ENCODE measurements at regions not wholly inside any gene's neighbourhood (a gene's known extent, or its start where the extent isn't known, plus 50 kb on each side); places are given as distances from the start of the nearest gene placed in this dataset.

DNA sequence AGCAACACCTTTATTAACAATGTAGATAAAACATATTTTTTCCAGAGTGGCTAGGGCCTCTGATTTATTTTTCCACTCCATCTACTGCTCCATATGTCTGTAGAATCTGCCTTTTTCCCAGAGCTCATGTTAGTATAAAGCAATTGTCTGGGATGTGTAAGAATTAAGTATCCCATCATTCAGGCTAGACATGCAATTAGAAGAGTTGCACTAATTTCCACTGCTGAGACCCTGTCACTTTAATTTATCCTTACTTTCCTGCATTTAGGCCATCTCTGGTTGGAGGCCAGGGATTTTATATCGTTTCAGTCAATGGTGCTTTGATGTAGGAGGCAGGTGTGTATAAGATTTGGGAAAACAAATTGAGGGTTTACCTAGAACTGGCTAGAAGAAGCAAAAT, 286.1 kb upstream of the POU3F2 start:
- no peak for DNase-seq (ENCODE audit: low read depth)

DNA sequence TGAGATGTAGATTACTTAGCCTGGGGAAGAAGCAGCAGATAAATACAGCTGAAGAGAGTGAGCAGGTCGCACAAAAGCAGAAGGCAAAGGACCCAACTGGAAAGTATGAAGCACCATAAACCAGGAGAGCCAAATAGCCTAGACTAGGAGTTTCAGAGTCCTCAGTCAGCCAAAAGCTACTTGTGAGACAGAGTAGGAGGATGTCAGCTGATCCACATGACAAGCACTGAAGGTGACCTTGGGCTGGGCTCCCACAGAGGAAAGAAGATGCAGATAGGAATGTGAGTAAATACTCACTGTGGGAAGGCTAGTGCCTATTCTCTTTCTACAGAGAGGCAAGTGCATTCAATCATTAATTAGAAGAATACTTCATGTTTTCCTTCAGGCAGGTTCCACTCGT, 274.0 kb upstream of the POU3F2 start:
- no peak for DNase-seq (ENCODE audit: low read depth)

DNA sequence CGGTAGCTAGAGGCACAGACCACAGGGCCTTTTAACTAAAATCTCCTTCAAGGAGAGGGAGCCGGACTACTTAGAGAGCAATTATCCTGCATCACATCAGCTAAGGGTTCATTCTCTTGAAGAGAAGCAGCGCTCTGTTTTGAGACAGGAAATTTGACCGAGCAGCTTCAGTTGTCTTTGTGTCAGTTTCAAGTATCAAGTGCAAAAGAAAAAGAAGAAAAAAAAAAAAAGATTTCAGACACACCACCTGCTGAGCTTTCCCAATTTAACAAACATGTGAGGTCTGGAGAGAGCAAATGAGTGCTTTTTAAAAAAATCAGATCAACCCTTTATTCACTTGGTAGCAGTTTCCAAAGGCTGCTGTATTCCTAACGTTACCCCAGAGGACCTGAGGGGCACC, 273.5 kb upstream of the POU3F2 start:
- DNase-seq (ENCODE audit: low read depth): no peak

DNA sequence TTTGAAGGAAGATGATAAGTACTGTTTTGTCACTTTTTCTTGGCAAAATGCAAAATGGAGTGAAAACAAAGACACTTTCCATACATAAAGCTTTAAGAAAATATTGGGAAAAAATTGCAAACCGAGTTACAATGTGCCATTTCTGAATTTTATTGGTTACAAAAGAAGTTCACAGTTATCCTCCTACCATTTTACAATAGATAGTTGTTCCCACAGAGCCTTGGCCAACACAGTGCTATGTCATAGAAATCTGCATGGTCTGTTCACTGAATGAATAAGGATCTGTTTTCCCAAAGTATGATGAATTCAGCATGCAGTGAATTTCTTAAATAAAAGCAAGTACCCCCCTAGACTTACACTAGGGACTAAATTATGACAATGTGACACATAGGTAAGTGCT, 268.2 kb upstream of the POU3F2 start:
- no peak for DNase-seq (ENCODE audit: low read depth)

DNA sequence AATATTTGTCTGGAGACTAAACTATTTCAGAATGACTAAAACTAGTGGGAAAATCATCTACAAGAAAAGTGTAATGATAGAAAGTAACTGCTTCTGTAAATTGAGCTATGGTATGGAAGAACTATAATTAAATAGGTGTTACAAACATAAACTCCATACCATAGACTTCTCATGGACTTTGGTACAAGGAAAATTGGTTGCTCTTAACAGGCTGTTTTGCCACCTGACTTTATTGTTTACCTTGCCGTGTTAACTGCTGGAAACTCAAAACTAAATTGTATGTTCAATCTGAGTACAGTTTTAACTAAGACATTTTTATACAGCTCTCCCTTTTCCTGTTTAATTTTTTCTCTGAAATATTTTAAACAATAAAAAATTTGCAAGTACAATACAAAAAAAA, 261.8 kb upstream of the POU3F2 start:
- DNase-seq (ENCODE audit: low read depth): no peak

DNA sequence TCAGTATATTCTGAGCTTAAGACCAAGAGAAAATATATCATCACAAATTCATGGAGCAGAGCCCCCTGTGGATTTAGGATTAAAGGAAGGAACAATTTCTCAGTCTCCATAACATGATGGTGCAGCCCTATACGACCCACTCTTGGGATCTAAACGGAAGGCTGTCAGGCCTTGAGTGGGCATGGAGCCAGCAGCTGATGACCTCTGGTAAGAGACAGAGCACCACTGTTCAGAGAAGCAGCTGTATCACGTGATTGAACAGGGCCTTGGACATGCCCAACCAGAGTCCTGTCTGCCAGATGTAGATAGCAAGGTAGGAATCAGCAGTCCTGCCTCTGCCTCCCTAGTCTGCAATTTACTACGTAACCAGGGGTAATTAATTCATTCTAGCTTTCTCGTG, 259.4 kb upstream of the POU3F2 start:
- no peak for DNase-seq (ENCODE audit: low read depth)

DNA sequence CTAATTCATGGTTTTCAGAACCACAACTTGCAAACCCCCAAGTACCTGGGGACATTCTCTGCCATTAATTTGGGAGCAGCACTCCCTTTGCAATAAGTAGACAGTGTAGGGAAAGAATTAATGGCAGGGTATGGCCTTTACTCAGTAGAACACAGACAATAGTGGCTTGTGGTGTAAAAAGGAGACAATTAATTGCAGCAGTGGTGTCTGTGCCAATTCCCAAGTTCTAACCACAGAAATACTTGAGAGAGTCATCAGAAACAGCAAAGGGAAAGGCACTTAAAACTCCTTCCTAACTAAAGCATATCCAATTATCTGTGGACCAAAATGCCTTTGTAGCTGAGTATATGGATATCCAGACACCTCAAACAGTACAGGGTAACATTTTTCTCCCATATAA, 257.6 kb upstream of the POU3F2 start:
- DNase-seq (ENCODE audit: low read depth): no peak

DNA sequence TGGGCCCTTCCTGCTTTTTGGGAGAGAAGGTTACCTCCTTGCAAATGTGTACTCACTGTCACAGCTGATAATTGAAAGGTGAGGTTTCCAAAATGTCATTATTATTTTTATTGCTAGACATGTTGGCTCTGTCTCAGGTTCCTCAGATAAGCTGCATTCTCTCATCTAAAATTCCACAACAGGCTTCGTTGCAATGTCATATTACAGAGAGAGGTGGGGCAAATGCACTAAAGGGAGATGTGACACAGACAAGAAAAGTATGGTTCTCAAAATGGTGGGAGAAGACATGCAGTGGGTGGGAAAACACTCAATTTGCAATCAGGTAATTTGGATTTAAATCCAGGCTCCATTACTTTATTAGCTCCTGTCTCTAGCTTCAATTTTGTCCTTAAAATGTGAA, 256.4 kb upstream of the POU3F2 start:
- DNase-seq (ENCODE audit: low read depth): no peak

DNA sequence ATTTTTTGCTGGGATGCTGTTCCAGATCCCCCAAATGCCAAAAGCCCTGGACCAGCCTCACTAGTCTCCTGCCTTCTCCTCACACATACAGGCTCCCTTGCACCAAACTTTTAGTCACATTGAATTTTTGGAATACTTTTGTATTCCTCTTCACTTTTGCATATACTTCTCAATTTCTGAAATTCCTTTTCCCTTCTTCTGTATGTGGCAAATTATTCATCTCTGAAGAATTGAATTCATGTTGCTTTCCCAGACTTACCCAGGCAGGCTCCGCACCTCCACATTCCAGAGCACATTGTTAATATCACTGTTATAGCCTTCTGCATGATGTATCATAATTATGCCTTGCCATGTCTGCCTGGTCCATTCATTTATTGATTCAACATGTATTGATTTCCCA, 255.3 kb upstream of the POU3F2 start:
- no peak for DNase-seq (ENCODE audit: low read depth)

DNA sequence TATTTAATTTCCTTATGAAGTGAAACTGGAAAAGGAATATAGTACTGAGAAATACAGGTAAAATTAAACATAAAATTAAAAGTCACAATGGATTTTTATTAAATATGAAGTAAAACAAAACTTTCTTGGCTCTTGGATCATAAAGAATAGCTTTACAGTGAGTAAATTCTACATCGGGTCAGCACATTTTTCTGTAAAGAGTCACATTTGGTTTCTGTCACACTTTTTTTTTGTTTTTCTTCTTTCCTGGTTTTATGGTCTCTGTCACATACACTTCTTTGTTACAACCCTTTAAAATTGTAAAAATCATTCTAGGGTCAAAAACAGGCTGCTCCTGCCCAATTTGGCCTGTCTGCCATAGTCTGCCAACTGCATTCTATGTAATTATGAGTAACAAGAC, 254.4 kb upstream of the POU3F2 start:
- no peak for DNase-seq (ENCODE audit: low read depth)

DNA sequence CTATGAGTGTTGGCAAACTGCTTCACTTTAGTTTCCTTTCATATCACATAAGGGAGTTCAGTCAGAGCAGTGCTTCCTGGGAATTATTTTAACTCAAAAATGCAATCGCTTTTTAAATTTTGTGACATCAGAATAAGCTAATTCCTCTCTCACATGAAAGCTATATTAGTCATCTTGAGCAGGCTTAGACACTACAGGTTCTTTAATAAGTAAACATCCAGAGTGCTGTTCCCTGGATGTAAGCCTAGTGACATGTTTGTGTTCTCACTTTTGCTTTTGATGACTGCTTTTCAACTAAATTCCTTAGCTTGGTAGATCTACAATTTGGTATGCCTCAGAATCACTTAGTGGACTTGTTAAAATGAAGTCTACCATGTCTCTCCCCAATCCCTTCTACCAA, 252.7 kb upstream of the POU3F2 start:
- no peak for DNase-seq (ENCODE audit: low read depth)

DNA sequence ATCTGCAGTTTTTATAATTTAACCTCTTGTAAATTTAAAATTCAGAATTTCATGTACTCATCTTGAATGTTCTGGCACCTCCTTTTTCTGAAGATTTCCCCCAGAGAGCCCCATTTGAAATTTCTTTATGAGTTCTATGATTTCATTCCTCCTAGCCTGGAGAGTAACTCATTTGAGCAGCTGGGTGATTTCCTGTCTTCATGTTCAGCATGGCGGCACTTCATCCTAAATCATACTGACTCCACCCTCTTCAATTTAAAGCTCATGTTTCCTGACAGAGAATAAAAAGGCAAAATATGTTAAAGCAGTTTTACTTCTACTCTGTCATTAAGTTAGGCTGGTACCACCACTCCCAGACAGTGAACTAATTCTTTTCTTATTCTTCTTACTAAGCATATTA, 250.9 kb upstream of the POU3F2 start:
- DNase-seq (ENCODE audit: low read depth): no peak

DNA sequence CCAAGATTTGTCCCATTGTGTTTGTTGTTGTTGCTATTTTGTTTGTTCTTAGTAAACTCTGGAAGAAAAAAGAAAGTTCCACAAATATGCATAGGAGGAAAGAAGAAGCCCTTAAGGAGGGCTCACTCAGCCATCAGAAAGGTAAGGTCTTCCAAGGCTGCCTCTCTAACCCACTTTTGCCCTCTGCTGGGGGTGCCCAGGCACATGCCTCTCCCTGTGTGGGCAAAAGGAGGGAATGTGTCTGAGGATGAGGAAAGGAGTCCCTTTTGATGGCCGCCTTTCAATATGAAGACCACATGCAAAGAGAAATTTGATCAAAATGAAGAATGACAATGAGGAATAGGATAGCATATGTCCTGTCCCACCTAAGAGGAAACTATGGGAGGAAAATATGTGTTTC, 248.2 kb upstream of the POU3F2 start:
- DNase-seq (ENCODE audit: low read depth): no peak

DNA sequence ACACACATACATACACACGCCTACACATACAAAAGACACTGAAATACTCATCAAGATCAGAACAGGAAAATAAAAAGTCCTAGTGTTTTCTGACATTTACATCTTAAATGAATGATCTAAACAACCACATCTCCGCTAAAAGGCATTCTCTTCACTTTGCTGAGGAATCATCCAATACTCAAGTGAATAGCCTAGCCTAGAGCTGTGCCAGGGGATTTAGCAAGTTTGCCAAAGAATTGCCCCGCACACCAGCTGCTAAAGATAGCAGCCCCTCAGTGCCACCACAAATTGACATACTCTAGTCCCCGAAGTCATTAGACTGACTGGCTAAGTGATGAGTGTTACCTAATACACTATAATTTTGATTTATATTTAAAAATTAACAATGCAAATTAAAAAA, 246.8 kb upstream of the POU3F2 start:
- no peak for DNase-seq (ENCODE audit: low read depth)

DNA sequence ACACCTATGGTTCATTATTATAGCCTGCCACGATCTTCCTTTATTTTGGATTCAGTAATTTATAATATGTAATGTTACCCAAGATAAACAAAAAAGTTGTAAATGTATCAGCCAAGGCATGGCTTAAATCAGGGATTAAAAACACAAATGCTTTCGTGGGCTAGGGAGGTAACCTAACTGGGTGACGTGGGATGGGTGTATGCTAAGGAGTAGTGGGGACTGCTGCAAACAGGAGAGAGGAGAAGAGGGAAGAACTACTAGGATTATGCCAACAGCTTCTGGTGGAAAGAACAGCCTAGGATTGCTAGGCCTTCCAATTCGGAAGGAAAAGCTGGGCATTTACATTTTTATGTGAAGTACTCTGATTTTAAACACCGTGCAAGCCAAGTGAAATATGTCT, 244.8 kb upstream of the POU3F2 start:
- no peak for DNase-seq (ENCODE audit: low read depth)

DNA sequence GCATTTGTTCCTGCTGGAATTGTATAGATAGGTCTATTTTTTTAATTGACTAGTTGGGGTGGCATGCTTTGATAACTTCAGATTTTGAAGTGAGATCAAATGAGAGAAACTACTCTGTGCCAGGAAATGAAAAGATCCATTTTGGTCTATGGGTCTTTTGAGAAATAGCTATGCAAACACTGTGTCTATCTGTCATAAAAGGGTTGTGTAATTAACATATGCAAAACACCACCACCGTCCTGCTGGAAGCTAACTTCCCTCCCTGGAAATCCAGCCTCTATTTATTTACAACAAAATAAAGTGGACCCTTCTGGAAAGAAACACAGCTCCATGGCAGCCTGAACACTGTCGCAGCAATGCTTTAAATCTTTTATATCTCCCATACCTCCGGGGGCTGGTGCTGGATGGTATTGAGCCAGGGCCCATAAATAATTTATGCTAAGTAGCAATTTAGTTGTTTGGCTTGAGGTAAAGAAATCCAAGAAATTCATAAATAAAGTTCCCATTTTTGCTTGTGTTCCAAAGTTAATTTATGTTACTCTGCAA, 244.2 kb upstream of the POU3F2 start:
- no peak for DNase-seq (ENCODE audit: low read depth)

DNA sequence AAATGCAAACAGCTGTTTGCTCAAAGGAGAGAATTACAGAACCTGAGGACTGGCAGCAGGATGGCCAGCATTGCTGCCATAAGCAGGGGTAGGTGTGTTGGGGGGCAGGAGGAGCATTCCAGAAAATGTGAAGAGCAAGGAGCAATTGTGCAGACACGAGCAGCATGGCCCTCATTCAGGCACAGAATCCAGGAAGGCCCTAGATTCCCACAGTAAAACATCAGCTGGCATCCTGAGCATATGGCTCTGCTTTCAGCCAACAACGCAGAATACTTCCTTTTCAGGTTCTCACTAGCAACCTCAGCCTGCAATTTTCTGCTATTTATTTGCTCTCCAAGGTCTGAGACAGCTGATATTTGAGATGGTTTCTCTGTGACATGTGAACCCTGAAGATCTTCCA, 243.4 kb upstream of the POU3F2 start:
- no peak for DNase-seq (ENCODE audit: low read depth)

DNA sequence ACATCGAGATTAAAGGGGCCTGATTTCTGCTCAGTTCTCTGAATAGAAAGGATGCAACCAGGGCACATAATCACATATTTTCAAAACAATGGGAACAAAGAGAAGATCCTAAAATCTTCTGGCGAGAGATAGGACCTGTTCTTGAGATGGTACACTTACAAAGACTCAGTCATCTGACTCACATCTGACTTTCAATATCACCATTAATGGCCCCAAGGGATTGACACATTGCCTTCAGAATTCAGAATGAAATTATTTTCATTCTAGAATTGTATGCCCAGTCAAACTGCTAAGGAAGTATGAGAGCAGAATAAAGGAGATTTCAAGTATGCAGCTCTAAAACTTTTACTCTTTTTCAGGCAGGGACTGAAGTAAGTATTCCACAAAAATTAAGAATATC, 240.7 kb upstream of the POU3F2 start:
- DNase-seq (ENCODE audit: low read depth): no peak

DNA sequence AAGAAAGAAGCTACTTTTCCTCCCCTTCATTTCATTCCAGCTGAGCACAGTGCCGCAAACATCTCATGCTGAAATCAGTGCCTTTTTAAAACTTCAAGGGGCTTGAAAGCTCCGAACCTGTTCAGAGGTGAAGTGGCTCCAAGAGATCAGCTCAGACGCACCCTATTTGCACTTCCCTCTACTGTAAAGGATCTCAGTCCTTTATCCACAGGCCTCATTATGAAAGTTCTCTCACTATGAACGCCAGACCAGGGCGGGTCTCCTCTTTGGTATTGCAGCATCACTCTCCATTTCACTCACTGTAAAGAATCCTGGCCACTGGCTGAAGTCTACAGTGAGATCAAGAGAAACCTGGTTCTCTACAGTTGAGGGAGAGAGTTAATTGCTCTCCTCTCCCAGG, 232.7 kb upstream of the POU3F2 start:
- DNase-seq (ENCODE audit: low read depth): no peak

DNA sequence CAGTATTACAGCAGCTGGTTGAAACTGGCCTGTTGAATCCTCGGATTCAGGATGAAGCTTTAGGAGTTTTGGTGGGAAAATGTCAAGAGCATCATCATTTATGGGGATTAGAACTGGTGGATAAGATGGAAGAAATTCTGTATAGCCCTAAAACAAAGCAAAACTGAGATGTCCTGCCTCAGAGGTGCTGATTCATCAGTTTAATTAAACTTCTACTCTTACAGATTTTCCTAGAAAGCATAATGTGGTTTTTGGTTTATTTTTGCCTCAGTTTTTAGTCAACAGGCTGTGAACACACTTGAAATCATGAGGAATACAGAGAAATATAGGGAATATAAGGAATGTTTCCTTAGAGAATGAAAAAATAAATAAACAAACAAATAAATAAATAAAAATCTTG, 228.7 kb upstream of the POU3F2 start:
- no peak for DNase-seq (ENCODE audit: low read depth)

DNA sequence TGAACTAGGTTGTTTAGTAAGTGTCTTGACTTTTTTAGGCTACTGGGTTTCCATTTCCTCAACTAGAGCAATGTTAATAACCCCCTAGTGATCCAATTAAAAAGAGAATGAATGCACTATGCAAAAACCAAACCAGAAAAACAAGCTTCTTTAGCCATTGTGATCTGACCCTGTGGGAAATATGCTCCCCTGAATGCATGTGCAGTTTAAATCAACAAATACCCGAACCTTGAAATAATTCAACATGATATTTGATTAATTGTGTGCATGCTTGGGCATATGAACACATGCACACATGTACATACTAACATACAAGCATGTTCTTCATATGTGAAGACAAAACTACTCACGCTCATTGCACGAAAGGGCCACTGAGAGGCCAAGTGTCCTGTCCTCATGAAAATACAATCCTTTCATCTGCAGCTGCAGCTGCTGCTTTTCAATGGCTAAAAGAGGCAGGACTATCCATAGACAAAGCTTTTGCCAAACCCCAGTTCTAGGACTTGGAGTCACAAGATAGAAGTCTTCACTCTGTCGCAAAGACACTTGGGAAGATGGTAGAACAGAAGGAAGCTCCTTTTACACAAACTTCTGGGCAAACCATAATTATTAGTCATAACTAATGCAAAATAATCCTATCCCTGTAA, 207.1 kb upstream of the POU3F2 start:
- no peak for DNase-seq (ENCODE audit: low read depth)

DNA sequence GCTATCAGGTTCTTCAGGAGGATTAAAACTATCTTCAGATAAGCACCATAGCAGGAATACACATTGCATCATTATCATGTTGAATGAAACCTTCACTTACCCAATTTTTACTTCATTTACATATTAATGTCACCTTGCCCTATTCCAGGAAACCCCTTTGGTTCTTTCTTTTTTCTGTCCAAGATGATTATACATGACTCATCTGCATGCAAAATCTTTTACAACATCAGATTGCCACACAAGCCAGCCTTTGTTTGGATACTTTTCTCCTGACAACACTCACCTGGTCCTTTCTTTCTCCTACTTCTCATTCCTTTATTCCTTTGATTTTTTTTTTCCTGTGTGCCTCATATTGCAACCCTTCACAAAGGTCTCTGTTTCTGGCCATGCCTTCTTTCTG, 200.5 kb upstream of the POU3F2 start:
- no peak for DNase-seq (ENCODE audit: low read depth)

DNA sequence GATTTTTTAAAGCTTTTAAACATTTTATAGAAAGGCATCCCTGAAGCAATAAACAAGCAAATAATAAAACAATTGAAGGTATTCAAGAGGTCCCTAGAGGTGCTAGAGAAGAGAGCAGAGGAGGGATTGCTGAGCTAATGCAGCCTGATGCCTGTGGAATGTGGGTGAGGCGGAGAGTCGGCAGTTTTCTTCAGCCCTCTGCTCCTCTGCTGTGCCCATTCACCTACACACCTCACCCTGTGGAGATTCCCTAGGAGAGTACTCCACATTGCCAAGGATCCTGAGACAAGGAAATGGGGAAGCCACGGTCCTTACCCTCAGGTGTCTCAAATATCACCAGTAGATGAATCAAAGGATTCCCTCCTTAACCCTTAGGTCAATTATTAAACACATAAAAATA, 199.8 kb upstream of the POU3F2 start:
- no peak for DNase-seq (ENCODE audit: low read depth)

DNA sequence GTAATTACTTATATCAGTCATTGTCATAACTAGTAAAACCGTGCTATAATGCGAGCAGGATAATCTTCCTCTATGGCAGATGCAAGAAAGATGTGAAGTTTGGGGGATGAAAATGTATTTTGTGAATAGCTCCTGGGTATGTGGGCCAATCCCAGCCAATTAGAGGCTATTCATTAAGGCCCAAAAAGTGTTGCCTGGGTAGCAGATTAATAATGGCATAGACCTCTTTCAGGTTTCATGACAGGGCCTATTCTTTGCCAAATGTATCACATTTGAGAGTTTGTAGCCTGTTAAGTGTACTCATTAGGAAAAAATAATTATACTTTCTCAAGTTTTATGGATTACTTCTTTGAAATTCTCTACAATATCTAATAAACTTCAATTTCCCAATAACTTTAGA, 199.2 kb upstream of the POU3F2 start:
- no peak for DNase-seq (ENCODE audit: low read depth)

DNA sequence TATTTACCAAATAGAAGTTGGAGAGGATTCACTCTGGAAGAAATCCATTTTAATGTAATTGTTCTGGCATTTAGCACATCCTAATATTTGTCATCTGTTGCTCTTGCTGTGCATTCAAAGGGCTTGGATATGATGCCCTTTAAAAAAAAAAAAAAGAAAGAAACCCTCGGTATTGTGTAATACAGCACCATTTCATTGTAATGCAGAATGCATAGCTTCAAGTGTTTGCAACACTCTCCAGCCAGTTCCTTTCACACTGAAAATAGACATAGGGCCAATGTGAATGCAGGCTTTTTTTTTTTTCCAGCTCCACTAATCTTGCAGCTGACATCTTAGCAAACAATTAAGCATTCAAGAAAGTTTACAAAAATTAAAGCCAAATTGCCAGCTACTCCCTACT, 197.4 kb upstream of the POU3F2 start:
- DNase-seq (ENCODE audit: low read depth): no peak
